H1 (cell line): ENCODE measurements at regions not wholly inside any gene's neighbourhood (a gene's known extent, or its start where the extent isn't known, plus 50 kb on each side); places are given as distances from the start of the nearest gene placed in this dataset.

Experiments used
- FOSL1 ChIP-seq: IDR thresholded peaks from 2 replicates; pipeline ENCODE4 v1.6.1; 2011; ENCODE audit warnings: mild to moderate bottlenecking, low read depth, low read length, moderate library complexity; ENCODE audit not compliant: insufficient read depth
- POLR2A ChIP-seq, 2 experiments: IDR thresholded peaks; 1 replicate in 1 of 2; 2 replicates in 1 of 2; pipeline ENCODE4 v1.6.1; 2011; ENCODE audit warnings: low read depth in 2 of 2, low read length in 2 of 2, mild to moderate bottlenecking in 2 of 2; ENCODE audit errors: control extremely low read depth in 1 of 2
- SP1 ChIP-seq: IDR thresholded peaks from 2 replicates; pipeline ENCODE4 v1.6.1; 2011; ENCODE audit warnings: low read depth, low read length
- ZNF274 ChIP-seq: IDR thresholded peaks from 2 replicates; pipeline ENCODE4 v1.7.0; 2012; ENCODE audit warnings: low read length, borderline replicate concordance; ENCODE audit errors: extremely low read depth

DNA sequence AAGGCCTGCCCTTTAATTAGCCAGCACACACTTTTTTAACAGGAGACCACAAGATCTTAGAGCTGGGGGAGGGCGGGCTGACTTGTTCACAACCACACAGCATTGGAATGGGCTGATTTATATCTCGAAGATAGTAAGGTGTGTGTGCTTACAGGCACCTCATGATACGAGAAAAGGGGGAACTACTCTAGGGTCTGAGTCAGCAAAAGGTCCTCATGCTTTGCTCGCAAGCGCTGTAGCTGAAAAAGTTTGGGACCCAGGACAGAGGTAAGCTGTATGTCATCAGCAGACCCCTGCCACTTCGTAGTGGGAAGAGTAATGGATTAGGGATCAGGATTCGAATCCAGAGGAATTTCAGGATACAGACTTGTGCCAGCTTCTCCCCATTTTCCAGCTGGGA, 88.9 kb upstream of the RBM19 start (continued):
- TF ChIP-seq ZNF274 (no peak), FOSL1 (no peak), POLR2A (IDR thresholded peaks at IDR 0.05; ENCODE audit: control extremely low read depth in 1 of 2, low read depth in 2 of 2, low read length in 2 of 2) (no peak), SP1 (no peak)
